Osteoblast (primary cell): ENCODE measurements at regions not wholly inside any gene's neighbourhood (a gene's known extent, or its start where the extent isn't known, plus 50 kb on each side); places are given as distances from the start of the nearest gene placed in this dataset.

ENCODE experiments used
- DNase-seq: peaks from one replicate; pipeline ENCODE4 v3.0.0; 2011; ENCODE audit warnings: low spot score, mixed read lengths; ENCODE audit not compliant: insufficient read length; ENCODE audit errors: missing footprints
- H2AFZ ChIP-seq: 2 replicates; pipeline ENCODE4 v1.6.0; 2011; ENCODE audit warnings: mild to moderate bottlenecking, low read length
- H3K27ac ChIP-seq: 2 replicates; pipeline ENCODE4 v1.5.1; 2011; ENCODE audit warnings: mild to moderate bottlenecking, low read depth, low read length, moderate library complexity
- H3K27me3 ChIP-seq: 2 replicates; pipeline ENCODE4 v1.6.0; 2012; ENCODE audit warnings: mild to moderate bottlenecking, control low read depth, inconsistent platforms, low read length, moderate library complexity; ENCODE audit not compliant: insufficient read depth
- H3K36me3 ChIP-seq: 2 replicates; pipeline ENCODE4 v1.5.1; 2011; ENCODE audit warnings: mild to moderate bottlenecking, low read length, control low read depth, moderate library complexity; ENCODE audit not compliant: insufficient read depth
- H3K4me1 ChIP-seq: 2 replicates; pipeline ENCODE4 v1.5.1; 2011; ENCODE audit warnings: mild to moderate bottlenecking, low read length, control low read depth, moderate library complexity; ENCODE audit not compliant: insufficient read depth
- H3K4me2 ChIP-seq: 2 replicates; pipeline ENCODE4 v1.6.0; 2011; ENCODE audit warnings: mild to moderate bottlenecking, low read length; ENCODE audit not compliant: insufficient read depth
- H3K4me3 ChIP-seq: fragments of 200-600 bp; sonication (generic); 3 replicates; pipeline ENCODE4 v1.5.1; 2012; ENCODE audit warnings: mild to moderate bottlenecking, low read length, inconsistent platforms; ENCODE audit not compliant: insufficient read depth
- H3K79me2 ChIP-seq: 2 replicates; pipeline ENCODE4 v1.6.0; 2012; ENCODE audit warnings: mild to moderate bottlenecking, low read length, control low read depth, inconsistent platforms; ENCODE audit not compliant: insufficient read depth
- H3K9me3 ChIP-seq: 2 replicates; pipeline ENCODE4 v1.5.1; 2011; ENCODE audit warnings: low read depth, low read length, control low read depth
- H4K20me1 ChIP-seq: 2 replicates; pipeline ENCODE4 v1.6.0; 2012; ENCODE audit warnings: mild to moderate bottlenecking, low read length, control low read depth; ENCODE audit not compliant: insufficient read depth
- CTCF ChIP-seq: IDR thresholded peaks from 2 replicates; pipeline ENCODE4 v1.5.1; 2011; ENCODE audit warnings: mild to moderate bottlenecking, low read depth, low read length, moderate library complexity; ENCODE audit errors: extremely low read depth

- H3K4me1 ChIP-seq, result peaks cover 21% of the 10 kb centered on the region
- H3K27me3 ChIP-seq, result no peaks in the 10 kb centered on the region
- no peak overlapping the region for H2AFZ ChIP-seq
- H3K27ac ChIP-seq, result no peak overlapping the region
- no peaks in the 10 kb centered on the region for H3K9me3 ChIP-seq
- peak; percentile 89 for DNase-seq
- H3K79me2 ChIP-seq, result no peaks in the 10 kb centered on the region
- H3K36me3 ChIP-seq, result no peaks in the 10 kb centered on the region
- no peak for TF ChIP-seq CTCF
- H3K4me3 ChIP-seq, result no peak overlapping the region
- H4K20me1 ChIP-seq, result no peaks in the 10 kb centered on the region
- no peak overlapping the region for H3K4me2 ChIP-seq
Observed at GRCh38 chr10:124180947-124181549, 87.7 kb upstream of the CHST15 start.

GRCh38 chr10:124180044-124180745, 86.8 kb upstream of the CHST15 start:
- peaks cover 23% of the 10 kb centered on the region for H3K4me1 ChIP-seq
- no peak overlapping the region for H3K4me3 ChIP-seq
- peak; percentile 49 for DNase-seq
- H3K36me3 ChIP-seq, result no peaks in the 10 kb centered on the region
- H2AFZ ChIP-seq, result no peak overlapping the region
- H3K79me2 ChIP-seq, result no peaks in the 10 kb centered on the region
- H3K27me3 ChIP-seq, result no peaks in the 10 kb centered on the region
- H3K9me3 ChIP-seq, result no peaks in the 10 kb centered on the region
- no peaks in the 10 kb centered on the region for H4K20me1 ChIP-seq
- no peak overlapping the region for H3K27ac ChIP-seq
- no peak overlapping the region for H3K4me2 ChIP-seq
- no peak for TF ChIP-seq CTCF

- TF ChIP-seq CTCF, result no peak
- H3K79me2 ChIP-seq, result no peaks in the 10 kb centered on the region
Observed at GRCh38 chr10:124179308-124180043, 86.1 kb upstream of the CHST15 start.

GRCh38 chr10:124177180-124177518, 83.8 kb upstream of the CHST15 start:
- Histone ChIP-seq H3K79me2 (no peaks in the 10 kb centered on the region), H3K36me3 (no peaks in the 10 kb centered on the region), H3K27me3 (peaks cover 2% of the 10 kb centered on the region), H3K4me3 (no peak overlapping the region), H3K9me3 (no peaks in the 10 kb centered on the region), H3K4me1 (peaks cover 23% of the 10 kb centered on the region), H2AFZ (no peak overlapping the region), H4K20me1 (no peaks in the 10 kb centered on the region), H3K4me2 (no peak overlapping the region), H3K27ac (no peak overlapping the region)
- TF ChIP-seq CTCF, result no peak
- DNase-seq, result peak; percentile 26

More at GRCh38 chr10:124179308-124180043, 86.1 kb upstream of the CHST15 start:
- Histone ChIP-seq H3K4me3 (no peak overlapping the region), H3K27ac (no peak overlapping the region), H3K36me3 (no peaks in the 10 kb centered on the region), H3K9me3 (no peaks in the 10 kb centered on the region), H4K20me1 (no peaks in the 10 kb centered on the region), H3K4me1 (peaks cover 23% of the 10 kb centered on the region), H2AFZ (no peak overlapping the region), H3K27me3 (no peaks in the 10 kb centered on the region), H3K4me2 (no peak overlapping the region)
- DNase-seq, result peak; percentile 73
